ENCODE measurements at regions not wholly inside any gene's neighbourhood (a gene's known extent, or its start where the extent isn't known, plus 50 kb on each side); places are given as distances from the start of the nearest gene placed in this dataset.

DNA sequence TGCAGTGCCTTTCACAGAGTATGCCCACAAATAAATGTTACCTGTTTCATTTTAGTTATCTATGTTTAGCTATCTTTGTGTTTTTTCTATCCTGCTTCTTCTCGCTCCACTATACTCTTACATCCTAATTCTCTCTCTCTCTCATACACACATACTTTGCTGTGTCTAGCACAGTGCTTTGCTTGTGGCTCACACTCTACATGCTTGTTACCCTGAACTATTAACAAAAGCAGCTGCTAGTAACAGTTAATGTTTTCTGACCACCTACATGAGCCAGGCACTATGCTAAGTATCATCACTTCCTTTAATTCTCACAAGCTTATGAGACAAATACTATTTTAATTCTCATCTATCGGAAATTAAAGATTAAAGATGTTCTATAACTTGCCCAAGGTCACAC, 390.5 kb upstream of the HNRNPA3 start (continued):
- TF ChIP-seq, protein P1, sequence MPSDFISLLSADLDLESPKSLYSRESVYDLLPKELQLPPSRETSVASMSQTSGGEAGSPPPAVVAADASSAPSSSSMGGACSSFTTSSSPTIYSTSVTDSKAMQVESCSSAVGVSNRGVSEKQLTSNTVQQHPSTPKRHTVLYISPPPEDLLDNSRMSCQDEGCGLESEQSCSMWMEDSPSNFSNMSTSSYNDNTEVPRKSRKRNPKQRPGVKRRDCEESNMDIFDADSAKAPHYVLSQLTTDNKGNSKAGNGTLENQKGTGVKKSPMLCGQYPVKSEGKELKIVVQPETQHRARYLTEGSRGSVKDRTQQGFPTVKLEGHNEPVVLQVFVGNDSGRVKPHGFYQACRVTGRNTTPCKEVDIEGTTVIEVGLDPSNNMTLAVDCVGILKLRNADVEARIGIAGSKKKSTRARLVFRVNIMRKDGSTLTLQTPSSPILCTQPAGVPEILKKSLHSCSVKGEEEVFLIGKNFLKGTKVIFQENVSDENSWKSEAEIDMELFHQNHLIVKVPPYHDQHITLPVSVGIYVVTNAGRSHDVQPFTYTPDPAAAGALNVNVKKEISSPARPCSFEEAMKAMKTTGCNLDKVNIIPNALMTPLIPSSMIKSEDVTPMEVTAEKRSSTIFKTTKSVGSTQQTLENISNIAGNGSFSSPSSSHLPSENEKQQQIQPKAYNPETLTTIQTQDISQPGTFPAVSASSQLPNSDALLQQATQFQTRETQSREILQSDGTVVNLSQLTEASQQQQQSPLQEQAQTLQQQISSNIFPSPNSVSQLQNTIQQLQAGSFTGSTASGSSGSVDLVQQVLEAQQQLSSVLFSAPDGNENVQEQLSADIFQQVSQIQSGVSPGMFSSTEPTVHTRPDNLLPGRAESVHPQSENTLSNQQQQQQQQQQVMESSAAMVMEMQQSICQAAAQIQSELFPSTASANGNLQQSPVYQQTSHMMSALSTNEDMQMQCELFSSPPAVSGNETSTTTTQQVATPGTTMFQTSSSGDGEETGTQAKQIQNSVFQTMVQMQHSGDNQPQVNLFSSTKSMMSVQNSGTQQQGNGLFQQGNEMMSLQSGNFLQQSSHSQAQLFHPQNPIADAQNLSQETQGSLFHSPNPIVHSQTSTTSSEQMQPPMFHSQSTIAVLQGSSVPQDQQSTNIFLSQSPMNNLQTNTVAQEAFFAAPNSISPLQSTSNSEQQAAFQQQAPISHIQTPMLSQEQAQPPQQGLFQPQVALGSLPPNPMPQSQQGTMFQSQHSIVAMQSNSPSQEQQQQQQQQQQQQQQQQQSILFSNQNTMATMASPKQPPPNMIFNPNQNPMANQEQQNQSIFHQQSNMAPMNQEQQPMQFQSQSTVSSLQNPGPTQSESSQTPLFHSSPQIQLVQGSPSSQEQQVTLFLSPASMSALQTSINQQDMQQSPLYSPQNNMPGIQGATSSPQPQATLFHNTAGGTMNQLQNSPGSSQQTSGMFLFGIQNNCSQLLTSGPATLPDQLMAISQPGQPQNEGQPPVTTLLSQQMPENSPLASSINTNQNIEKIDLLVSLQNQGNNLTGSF (CRISPR knock-in tag; IDR thresholded peaks at IDR 0.05) = no peak
- TF ChIP-seq, protein P2, sequence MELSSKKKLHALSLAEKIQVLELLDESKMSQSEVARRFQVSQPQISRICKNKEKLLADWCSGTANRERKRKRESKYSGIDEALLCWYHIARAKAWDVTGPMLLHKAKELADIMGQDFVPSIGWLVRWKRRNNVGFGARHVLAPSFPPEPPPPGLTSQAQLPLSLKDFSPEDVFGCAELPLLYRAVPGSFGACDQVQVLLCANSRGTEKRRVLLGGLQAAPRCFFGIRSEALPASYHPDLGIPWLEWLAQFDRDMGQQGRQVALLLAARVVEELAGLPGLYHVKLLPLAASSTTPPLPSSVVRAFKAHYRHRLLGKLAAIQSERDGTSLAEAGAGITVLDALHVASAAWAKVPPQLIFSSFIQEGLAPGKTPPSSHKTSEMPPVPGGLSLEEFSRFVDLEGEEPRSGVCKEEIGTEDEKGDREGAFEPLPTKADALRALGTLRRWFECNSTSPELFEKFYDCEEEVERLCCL (CRISPR knock-in tag; IDR thresholded peaks at IDR 0.05; ENCODE audit: borderline replicate concordance) = no peak
- TF ChIP-seq ZNF703 (CRISPR knock-in tag; IDR thresholded peaks at IDR 0.05; ENCODE audit: borderline replicate concordance) = no peak
- no peak for TF ChIP-seq ZNF549 (CRISPR knock-in tag; IDR thresholded peaks at IDR 0.05)

DNA sequence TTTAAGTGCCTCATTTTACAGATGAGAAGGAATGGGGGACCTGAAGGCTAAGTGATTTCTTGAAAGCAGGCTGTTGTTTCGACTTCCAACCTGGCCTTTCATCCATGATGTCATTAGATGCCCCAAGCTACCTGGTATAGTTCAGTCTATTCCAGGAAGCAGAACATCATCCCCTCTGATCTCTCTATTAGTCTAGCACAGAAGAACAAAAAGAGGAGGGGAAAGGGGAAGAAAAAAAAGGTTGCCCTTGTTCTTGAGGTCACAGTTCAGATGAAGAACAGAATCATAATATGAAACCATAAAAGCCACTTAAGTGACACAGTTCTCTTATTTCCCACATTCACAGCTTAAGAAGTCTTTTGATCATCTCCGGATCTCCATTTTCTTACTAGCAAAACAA, 386.2 kb upstream of the HNRNPA3 start:
- TF ChIP-seq, protein P3, sequence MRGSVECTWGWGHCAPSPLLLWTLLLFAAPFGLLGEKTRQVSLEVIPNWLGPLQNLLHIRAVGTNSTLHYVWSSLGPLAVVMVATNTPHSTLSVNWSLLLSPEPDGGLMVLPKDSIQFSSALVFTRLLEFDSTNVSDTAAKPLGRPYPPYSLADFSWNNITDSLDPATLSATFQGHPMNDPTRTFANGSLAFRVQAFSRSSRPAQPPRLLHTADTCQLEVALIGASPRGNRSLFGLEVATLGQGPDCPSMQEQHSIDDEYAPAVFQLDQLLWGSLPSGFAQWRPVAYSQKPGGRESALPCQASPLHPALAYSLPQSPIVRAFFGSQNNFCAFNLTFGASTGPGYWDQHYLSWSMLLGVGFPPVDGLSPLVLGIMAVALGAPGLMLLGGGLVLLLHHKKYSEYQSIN (CRISPR knock-in tag; IDR thresholded peaks at IDR 0.05; ENCODE audit: borderline replicate concordance) = no peak
- TF ChIP-seq ZNF777 (CRISPR knock-in tag; IDR thresholded peaks at IDR 0.05) = no peak
- TF ChIP-seq ATF7 (IDR thresholded peaks at IDR 0.05) = peak; percentile 33; the same call in 1 of the 2 replicates
- no peak for TF ChIP-seq ATF7 (CRISPR knock-in tag; IDR thresholded peaks at IDR 0.05)
- TF ChIP-seq, protein P4, sequence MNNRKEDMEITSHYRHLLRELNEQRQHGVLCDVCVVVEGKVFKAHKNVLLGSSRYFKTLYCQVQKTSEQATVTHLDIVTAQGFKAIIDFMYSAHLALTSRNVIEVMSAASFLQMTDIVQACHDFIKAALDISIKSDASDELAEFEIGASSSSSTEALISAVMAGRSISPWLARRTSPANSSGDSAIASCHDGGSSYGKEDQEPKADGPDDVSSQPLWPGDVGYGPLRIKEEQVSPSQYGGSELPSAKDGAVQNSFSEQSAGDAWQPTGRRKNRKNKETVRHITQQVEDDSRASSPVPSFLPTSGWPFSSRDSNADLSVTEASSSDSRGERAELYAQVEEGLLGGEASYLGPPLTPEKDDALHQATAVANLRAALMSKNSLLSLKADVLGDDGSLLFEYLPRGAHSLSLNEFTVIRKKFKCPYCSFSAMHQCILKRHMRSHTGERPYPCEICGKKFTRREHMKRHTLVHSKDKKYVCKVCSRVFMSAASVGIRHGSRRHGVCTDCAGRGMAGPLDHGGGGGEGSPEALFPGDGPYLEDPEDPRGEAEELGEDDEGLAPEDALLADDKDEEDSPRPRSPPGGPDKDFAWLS (CRISPR knock-in tag; IDR thresholded peaks at IDR 0.05; ENCODE audit: borderline replicate concordance) = no peak
- H3K4me1 ChIP-seq (ENCODE audit: insufficient read depth, low read length) = no peaks in the 10 kb centered on the region
- FAIRE-seq (no peak), ATAC-seq (no peak), DNase-seq (ENCODE audit: low spot score) (no peak)
- intact Hi-C loops (cut with micrococcal nuclease; ENCODE audit: unreplicated experiment) (no loop called here), in situ Hi-C loops (cut with HindIII; ENCODE audit: extremely low pct_ligation_motif_present, low pct_unique_long_range_greater_than_20kb) (loop anchor here (10.0 kb wide), 1 partner anchor 318 kb away; no protein-coding TSS in a partner anchor)
- ChIA-PET CTCF (ENCODE audit: low intra/inter-chr PET ratio, low total read pairs) (no interaction called here), POLR2A (no interaction called here)
- no peak overlapping the region for H3K9ac ChIP-seq (ENCODE audit: insufficient read depth, low read depth, low read length)
- no peaks in the 10 kb centered on the region for H3K9me3 ChIP-seq (ENCODE audit: low read length)
- peaks cover 0 to 18% of the 10 kb centered on the region in 2 experiments; a peak in 4 of 5 replicates for H3K27me3 ChIP-seq (ENCODE audit: control insufficient read depth in 1 of 2, insufficient read depth in 2 of 2, low read length in 2 of 2)
- H4K20me1 ChIP-seq (ENCODE audit: insufficient read depth, low read length) = no peaks in the 10 kb centered on the region
- BruUV-seq (replicated peaks) = no TSS peak
- no peak overlapping the region for H3K27ac ChIP-seq (ENCODE audit: extremely low read length, insufficient read depth, low read length)
- no peak overlapping the region for H3K4me3 ChIP-seq (replicated peaks in 1 of 3; ENCODE audit: insufficient read depth in 1 of 3, low read depth in 2 of 3, low read length in 3 of 3)
- H3K79me2 ChIP-seq (ENCODE audit: insufficient read depth, low read length) = no peaks in the 10 kb centered on the region
- H3K36me3 ChIP-seq (replicated peaks in 1 of 2; ENCODE audit: control insufficient read depth in 1 of 2, insufficient read depth in 2 of 2, low read length in 2 of 2) = no peaks in the 10 kb centered on the region
- H3K4me2 ChIP-seq (ENCODE audit: low read depth, low read length) = no peak overlapping the region
- H2AFZ ChIP-seq (ENCODE audit: low read length) = no peak overlapping the region
- 10% methylated on average over 2 of the region's 2 CpGs for WGBS (ENCODE audit: low lambda C conversion rate)

All from HepG2 (cell line).